H1 (cell line): ENCODE measurements at regions not wholly inside any gene's neighbourhood (a gene's known extent, or its start where the extent isn't known, plus 50 kb on each side); places are given as distances from the start of the nearest gene placed in this dataset.

Source experiments
- TAF7 ChIP-seq: optimal IDR thresholded peaks from 2 replicates; pipeline ENCODE3; 2011; ENCODE audit warnings: low read depth, mild to moderate bottlenecking, inconsistent platforms, low read length, moderate library complexity, borderline replicate concordance
- YY1 ChIP-seq: IDR thresholded peaks from 2 replicates; pipeline ENCODE4 v1.6.1; 2011; ENCODE audit warnings: low read depth, mild to moderate bottlenecking, low read length

GRCh38 chr2:128420131-128420530, 101.5 kb upstream of the HS6ST1 start (continued):
- TF ChIP-seq TAF7: no peak
- TF ChIP-seq YY1: no peak
